H9 (cell line): ENCODE measurements at regions not wholly inside any gene's neighbourhood (a gene's known extent, or its start where the extent isn't known, plus 50 kb on each side); places are given as distances from the start of the nearest gene placed in this dataset.

Source experiments
- DNase-seq: peaks from one replicate; pipeline ENCODE4 v3.0.0-alpha.2; 2017
- H2AFZ ChIP-seq: one replicate; pipeline ENCODE4 v1.6.1; 2013; ENCODE audit warnings: mild to moderate bottlenecking, low read length, control low read depth, moderate library complexity
- H2AK5ac ChIP-seq: 2 replicates; pipeline ENCODE4 v1.6.1; 2013; ENCODE audit warnings: low read length, control low read depth, mixed read lengths; ENCODE audit not compliant: insufficient read length
- H2BK120ac ChIP-seq: one replicate; pipeline ENCODE4 v1.6.1; 2013; ENCODE audit warnings: low read depth, mild to moderate bottlenecking, low read length, control low read depth, inconsistent platforms; ENCODE audit not compliant: poor library complexity, severe bottlenecking
- H2BK12ac ChIP-seq: 2 replicates; pipeline ENCODE4 v1.6.1; 2013; ENCODE audit warnings: low read length, control low read depth, mixed read lengths, low read depth; ENCODE audit not compliant: insufficient read length
- H2BK15ac ChIP-seq: 2 replicates; pipeline ENCODE4 v1.6.1; 2013; ENCODE audit warnings: low read depth, low read length, control low read depth
- H2BK20ac ChIP-seq: one replicate; pipeline ENCODE4 v1.6.1; 2013; ENCODE audit warnings: low read depth, mild to moderate bottlenecking, low read length, control low read depth, inconsistent platforms; ENCODE audit not compliant: poor library complexity, severe bottlenecking
- H2BK5ac ChIP-seq: 2 replicates; pipeline ENCODE4 v1.6.1; 2013; ENCODE audit warnings: low read length, control low read depth, mixed read lengths; ENCODE audit not compliant: insufficient read length
- H3K14ac ChIP-seq: 2 replicates; pipeline ENCODE4 v1.6.1; 2013; ENCODE audit warnings: low read length, control low read depth; ENCODE audit not compliant: insufficient read depth
- H3K18ac ChIP-seq: 2 replicates; pipeline ENCODE4 v1.6.1; 2013; ENCODE audit warnings: low read depth, mild to moderate bottlenecking, mixed read lengths, low read length, control low read depth; ENCODE audit not compliant: insufficient read length
- H3K23ac ChIP-seq: 2 replicates; pipeline ENCODE4 v1.6.1; 2013; ENCODE audit warnings: low read length, control low read depth, mixed read lengths, low read depth; ENCODE audit not compliant: insufficient read length
- H3K23me2 ChIP-seq: 2 replicates; pipeline ENCODE4 v1.6.1; 2013; ENCODE audit warnings: low read depth, mild to moderate bottlenecking, mixed read lengths, low read length, control low read depth; ENCODE audit not compliant: insufficient read length, poor library complexity, severe bottlenecking
- H3K27ac ChIP-seq: 2 replicates; pipeline ENCODE4 v1.5.1; 2013; ENCODE audit warnings: low read length, control low read depth, mixed read lengths, low read depth; ENCODE audit not compliant: insufficient read length
- H3K27me3 ChIP-seq: 2 replicates; pipeline ENCODE4 v1.6.1; 2013; ENCODE audit warnings: low read length, control low read depth, inconsistent platforms; ENCODE audit not compliant: insufficient read depth
- H3K4ac ChIP-seq: 2 replicates; pipeline ENCODE4 v1.6.1; 2013; ENCODE audit warnings: low read depth, mild to moderate bottlenecking, control low read depth, inconsistent platforms, low read length, moderate library complexity
- H3K4me1 ChIP-seq: 2 replicates; pipeline ENCODE4 v1.6.1; 2013; ENCODE audit warnings: low read length, control low read depth, inconsistent platforms; ENCODE audit not compliant: insufficient read depth
- H3K4me2 ChIP-seq: 2 replicates; pipeline ENCODE4 v1.6.1; 2013; ENCODE audit warnings: low read length, control low read depth, mixed read lengths; ENCODE audit not compliant: insufficient read length, insufficient read depth
- H3K56ac ChIP-seq: 2 replicates; pipeline ENCODE4 v1.6.1; 2013; ENCODE audit warnings: low read depth, mild to moderate bottlenecking, mixed read lengths, low read length, control low read depth; ENCODE audit not compliant: insufficient read length
- H3K79me1 ChIP-seq: 2 replicates; pipeline ENCODE4 v1.6.1; 2013; ENCODE audit warnings: low read depth, mild to moderate bottlenecking, moderate library complexity, low read length, control low read depth, inconsistent platforms; ENCODE audit not compliant: insufficient read depth, poor library complexity, severe bottlenecking
- H3K79me2 ChIP-seq: 2 replicates; pipeline ENCODE4 v1.6.1; 2013; ENCODE audit warnings: low read length, control low read depth, inconsistent platforms; ENCODE audit not compliant: insufficient read depth
- H3K9ac ChIP-seq: 2 replicates; pipeline ENCODE4 v1.6.1; 2013; ENCODE audit warnings: low read length, control low read depth, mixed read lengths; ENCODE audit not compliant: insufficient read length; ENCODE audit errors: extremely low read depth
- H3K9me3 ChIP-seq: one replicate; pipeline ENCODE4 v1.6.1; 2013; ENCODE audit warnings: low read depth, low read length, inconsistent platforms; ENCODE audit not compliant: control insufficient read depth
- H3T11ph ChIP-seq: one replicate; pipeline ENCODE4 v1.6.1; 2013; ENCODE audit warnings: mild to moderate bottlenecking, low read length, control low read depth, inconsistent platforms
- H4K20me1 ChIP-seq: one replicate; pipeline ENCODE4 v1.6.1; 2013; ENCODE audit not compliant: control insufficient read depth, insufficient read length, insufficient read depth
- H4K5ac ChIP-seq: 2 replicates; pipeline ENCODE4 v1.6.1; 2013; ENCODE audit warnings: low read depth, mild to moderate bottlenecking, mixed read lengths, low read length, control low read depth; ENCODE audit not compliant: insufficient read length
- H4K8ac ChIP-seq: replicated peaks from 2 replicates; pipeline ENCODE4 v1.6.1; 2013; ENCODE audit warnings: low read length, control low read depth, mixed read lengths, low read depth; ENCODE audit not compliant: insufficient read length
- H4K91ac ChIP-seq: 2 replicates; pipeline ENCODE4 v1.6.1; 2013; ENCODE audit warnings: low read depth, mild to moderate bottlenecking, moderate library complexity, mixed read lengths, low read length, control low read depth; ENCODE audit not compliant: insufficient read length
- H3K27ac Mint-ChIP-seq, 3 experiments: 2 replicates in 2 of 3; 3 replicates in 1 of 3; pipeline ENCODE4 v1.8.0; 2020 to 2021; ENCODE audit warnings: mixed read lengths in 3 of 3, mild to moderate bottlenecking in 1 of 3, moderate library complexity in 1 of 3
- H3K27me3 Mint-ChIP-seq: 2 replicates; pipeline ENCODE4 v1.8.0; 2021; ENCODE audit warnings: low read depth, mild to moderate bottlenecking, moderate library complexity, mixed read lengths
- H3K36me3 Mint-ChIP-seq, 3 experiments: 2 replicates in 2 of 3; 3 replicates in 1 of 3; pipeline ENCODE4 v1.8.0; 2020 to 2021; ENCODE audit warnings: low read depth in 3 of 3, mixed read lengths in 3 of 3; ENCODE audit not compliant: insufficient read depth in 1 of 3
- H3K4me1 Mint-ChIP-seq, 2 experiments: 2 replicates each; pipeline ENCODE4 v1.8.0; 2020; ENCODE audit warnings: mixed read lengths in 2 of 2
- H3K4me3 Mint-ChIP-seq, 2 experiments: 2 replicates in 1 of 2; 3 replicates in 1 of 2; pipeline ENCODE4 v1.8.0; 2020 to 2021; ENCODE audit warnings: mild to moderate bottlenecking in 2 of 2, mixed read lengths in 2 of 2, moderate library complexity in 1 of 2
- H3K9me3 Mint-ChIP-seq, 2 experiments: 2 replicates in 1 of 2; 3 replicates in 1 of 2; pipeline ENCODE4 v1.8.0; 2020; ENCODE audit warnings: mild to moderate bottlenecking in 2 of 2, mixed read lengths in 2 of 2, moderate library complexity in 1 of 2
- CTCF ChIP-seq: fragments of 200-600 bp; sonication (generic); conservative IDR thresholded peaks from 3 replicates; pipeline ENCODE4 v1.8.0; 2021; ENCODE audit warnings: antibody characterized with exemption, mild to moderate bottlenecking

GRCh38 chr7:54860843-54861242 is 101.8 kb upstream of the SEC61G start:
- Histone ChIP-seq H2BK120ac (no peak overlapping the region), H3K4me1 (no peaks in the 10 kb centered on the region), H4K91ac (no peak overlapping the region), H3K18ac (no peak overlapping the region), H3K23ac (no peak overlapping the region), H3K27me3 (no peaks in the 10 kb centered on the region), H3K9me3 (no peaks in the 10 kb centered on the region), H3K79me2 (no peaks in the 10 kb centered on the region), H3K56ac (no peak overlapping the region), H4K8ac (no peak overlapping the region), H3K27ac (no peak overlapping the region), H2AFZ (no peak overlapping the region), H3K79me1 (no peaks in the 10 kb centered on the region), H3K14ac (no peak overlapping the region), H2BK20ac (no peak overlapping the region), H3K23me2 (no peaks in the 10 kb centered on the region), H2BK12ac (no peak overlapping the region), H3K9ac (no peak overlapping the region), H3T11ph (no peak overlapping the region), H2BK5ac (no peak overlapping the region), H4K20me1 (no peaks in the 10 kb centered on the region), H2AK5ac (no peak overlapping the region), H3K4me2 (no peak overlapping the region), H3K4ac (no peak overlapping the region), H4K5ac (no peak overlapping the region), H2BK15ac (no peak overlapping the region)
- no peak overlapping the region for H3K4me3 Mint-ChIP-seq
- H3K36me3 Mint-ChIP-seq, result no peaks in the 10 kb centered on the region; a peak in 2 of 7 replicates
- no peak for DNase-seq
- no peaks in the 10 kb centered on the region; the same call in 1 of the 2 replicates for H3K27me3 Mint-ChIP-seq
- H3K4me1 Mint-ChIP-seq, result peaks cover 12 to 13% of the 10 kb centered on the region in 2 experiments
- no peak overlapping the region for H3K27ac Mint-ChIP-seq
- no peak for TF ChIP-seq CTCF
- H3K9me3 Mint-ChIP-seq, result peaks cover 3 to 4% of the 10 kb centered on the region in 2 experiments; a peak in 2 of 5 replicates
